Stimulated activated CD4-positive, alpha-beta T cell treated with anti-CD3 and anti-CD28 coated beads, Interleukin-1b, Interleukin-23, amount 100 ng/mL, for 48 hours (primary cell): ENCODE measurements at regions not wholly inside any gene's neighbourhood (a gene's known extent, or its start where the extent isn't known, plus 50 kb on each side); places are given as distances from the start of the nearest gene placed in this dataset.

Experiments
- DNase-seq: peaks from one replicate; pipeline ENCODE4 v3.0.0-alpha.2; 2020

DNA sequence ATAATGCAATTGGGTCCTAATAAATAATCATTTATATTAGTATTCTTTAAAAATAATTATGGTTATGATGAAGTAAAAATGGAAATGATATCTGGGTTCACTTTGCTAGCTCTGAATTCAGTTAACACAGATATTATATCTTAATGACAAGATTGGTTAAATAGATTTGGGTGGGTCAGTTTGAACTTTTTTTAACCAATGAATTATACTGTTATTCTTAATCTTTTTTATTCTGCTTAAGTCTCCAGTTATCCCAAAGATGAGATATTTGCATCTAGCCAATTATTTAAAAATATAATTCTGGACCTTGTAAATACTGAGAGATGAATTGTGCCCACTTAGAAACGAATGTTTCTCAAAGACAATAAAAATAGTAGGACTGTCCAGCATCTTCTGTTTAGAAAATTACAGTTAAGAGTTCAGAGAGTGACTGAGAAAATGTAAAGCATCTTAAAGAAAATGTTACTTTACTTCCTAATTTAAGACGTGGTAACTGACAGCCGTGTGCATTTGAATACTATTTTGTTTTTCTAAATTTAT is 345.2 kb downstream of the USP25 start:
- no peak for DNase-seq

DNA sequence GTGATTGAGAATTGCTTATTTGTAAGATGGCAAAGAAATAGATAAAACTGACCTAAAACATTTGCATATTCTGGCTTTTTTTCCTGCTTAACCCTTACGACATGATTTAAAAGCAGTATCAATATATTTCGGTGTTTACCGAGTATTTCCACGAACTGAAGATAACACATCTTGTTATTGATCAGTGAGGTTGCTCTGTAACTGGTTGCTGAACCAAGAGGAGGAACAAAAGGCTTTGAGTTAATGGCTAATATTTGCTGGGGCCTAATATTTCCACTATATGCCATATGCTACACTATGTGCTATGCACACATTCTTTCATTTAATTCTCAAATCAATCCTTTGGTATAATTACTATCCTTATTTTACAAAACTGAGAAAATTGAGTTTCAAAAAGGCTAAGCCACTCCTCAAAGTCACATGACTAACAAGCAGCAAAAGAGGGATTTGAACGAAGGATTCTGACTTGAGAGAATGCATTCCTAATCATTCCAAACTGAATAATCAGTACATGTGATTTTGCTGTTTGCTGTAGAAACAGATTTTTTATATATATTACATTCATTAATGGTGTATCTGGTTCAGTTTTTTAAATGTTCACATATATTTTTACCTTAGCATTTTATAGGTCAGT is 346.0 kb downstream of the USP25 start:
- no peak for DNase-seq

- no peak for DNase-seq
These were observed 346.7 kb downstream of the USP25 start for GRCh38 chr21:16076465-16076864.

DNA sequence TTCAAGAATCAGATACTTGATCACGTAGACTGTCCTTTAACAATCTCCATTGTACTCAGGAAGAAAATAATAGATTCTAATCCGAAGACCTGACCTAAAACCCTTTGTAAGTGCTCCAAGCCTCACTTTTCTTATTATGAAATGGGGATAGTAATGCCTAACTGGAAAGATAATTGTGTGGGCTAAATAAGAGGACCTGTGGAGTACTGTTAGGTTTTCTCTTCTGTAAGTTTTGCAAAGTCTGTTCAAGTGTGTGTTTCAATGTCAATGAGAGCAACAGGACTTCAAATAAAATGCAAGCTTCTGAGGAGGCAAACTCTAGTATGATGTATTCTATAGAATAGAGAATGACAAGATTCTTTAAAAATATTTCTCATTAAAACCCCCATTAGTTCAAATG is 348.6 kb downstream of the USP25 start:
- DNase-seq = no peak

- no peak for DNase-seq
These were observed 350.0 kb downstream of the USP25 start for GRCh38 chr21:16079830-16080229.

DNA sequence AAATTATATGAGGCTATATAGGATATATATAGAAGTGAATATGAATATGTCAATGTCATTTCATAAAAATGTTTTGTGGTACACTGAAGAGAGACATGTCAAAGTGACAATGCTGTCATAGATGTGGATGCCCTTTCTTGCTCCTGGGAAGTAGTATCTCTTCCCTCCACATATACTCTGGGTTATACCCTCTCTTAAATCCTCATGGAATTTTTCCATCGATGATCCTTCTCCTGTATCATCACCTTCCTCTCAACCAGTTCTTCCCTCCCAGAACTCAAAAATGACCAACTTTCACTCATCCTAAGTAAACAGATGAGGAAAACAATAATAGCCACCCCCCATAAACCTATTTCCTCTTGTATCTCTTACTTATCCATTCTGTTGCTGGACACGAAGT is 351.5 kb downstream of the USP25 start:
- no peak for DNase-seq

GRCh38 chr21:16082038-16082816 is 352.4 kb downstream of the USP25 start:
- DNase-seq = no peak

- DNase-seq = no peak
These were observed 355.1 kb downstream of the USP25 start for GRCh38 chr21:16084776-16085364.

DNA sequence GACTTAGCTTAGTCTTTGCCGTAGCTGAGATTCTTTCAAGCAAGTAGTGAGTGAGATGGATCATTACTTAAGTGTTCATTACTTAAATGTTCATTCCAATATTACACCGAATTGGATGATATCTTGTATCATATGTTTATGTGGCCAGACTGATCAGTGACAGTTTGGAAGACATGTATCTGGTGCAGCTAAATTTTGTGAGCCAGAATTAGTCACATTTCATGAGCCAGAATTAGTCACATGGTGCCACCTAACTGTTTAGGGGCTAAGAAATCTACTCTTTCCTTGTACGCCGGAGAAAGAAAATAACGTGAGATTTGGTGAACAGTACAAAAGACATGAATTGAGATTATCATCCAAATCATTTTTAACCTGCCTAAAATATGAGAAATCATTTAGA is 355.6 kb downstream of the USP25 start:
- no peak for DNase-seq

GRCh38 chr21:16086121-16086520 is 356.3 kb downstream of the USP25 start:
- DNase-seq = no peak

DNA sequence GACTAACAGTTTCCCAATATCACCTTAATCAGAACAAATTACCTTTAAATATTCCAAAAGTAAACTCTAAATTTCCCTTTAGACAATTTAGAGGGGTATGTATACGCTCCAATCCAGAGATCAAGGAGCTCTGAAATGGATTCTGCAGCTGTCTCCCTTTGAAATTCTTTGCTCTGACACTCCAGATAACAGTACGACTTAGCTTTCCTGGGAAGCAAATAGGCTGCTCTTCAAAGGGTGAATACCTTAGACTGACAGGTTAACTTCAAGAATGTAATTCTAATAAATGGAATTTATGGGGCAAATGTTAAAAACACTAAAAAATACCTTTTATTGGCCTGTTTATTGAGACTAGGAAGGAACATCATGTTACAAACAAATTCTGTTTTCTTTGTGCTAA is 357.2 kb downstream of the USP25 start:
- no peak for DNase-seq

DNA sequence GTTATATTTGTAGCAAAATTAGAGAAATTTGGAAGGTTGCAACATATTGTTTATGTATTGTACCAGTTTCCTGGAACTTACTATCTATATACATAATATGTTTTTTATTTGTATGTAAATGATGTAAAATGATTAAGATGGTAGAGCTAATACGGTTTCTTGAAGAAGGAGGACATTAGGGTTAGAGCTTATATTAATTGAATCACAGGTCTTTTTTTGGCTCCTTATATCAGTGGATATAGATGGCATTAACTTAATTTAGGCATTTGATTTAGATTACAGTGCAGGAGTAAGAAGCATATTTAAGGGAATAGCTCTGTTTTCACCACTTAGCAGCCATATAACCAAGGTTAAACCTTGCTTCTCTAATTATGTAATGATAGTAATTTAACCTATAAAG is 357.7 kb downstream of the USP25 start:
- DNase-seq = no peak

GRCh38 chr21:16088056-16088455 is 358.3 kb downstream of the USP25 start:
- no peak for DNase-seq

DNA sequence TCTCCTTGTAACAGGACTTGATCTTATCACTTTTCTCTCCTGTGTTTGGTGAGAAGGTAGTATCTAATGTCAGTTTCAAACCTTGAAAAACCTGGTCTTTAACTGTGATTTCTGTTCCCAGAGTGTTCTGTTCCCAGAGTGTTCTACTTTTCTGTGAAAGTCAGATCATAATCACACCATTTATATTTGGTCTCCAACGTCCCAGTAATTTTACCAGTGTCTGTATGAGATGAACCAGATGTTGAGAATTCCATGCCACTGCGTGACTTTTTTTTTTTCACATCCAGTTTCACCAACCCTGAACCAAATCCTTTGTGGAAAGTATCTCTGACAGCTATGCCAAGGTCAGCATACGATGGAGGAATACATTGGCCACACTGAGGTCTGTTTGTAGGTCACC is 365.2 kb downstream of the USP25 start:
- no peak for DNase-seq

DNA sequence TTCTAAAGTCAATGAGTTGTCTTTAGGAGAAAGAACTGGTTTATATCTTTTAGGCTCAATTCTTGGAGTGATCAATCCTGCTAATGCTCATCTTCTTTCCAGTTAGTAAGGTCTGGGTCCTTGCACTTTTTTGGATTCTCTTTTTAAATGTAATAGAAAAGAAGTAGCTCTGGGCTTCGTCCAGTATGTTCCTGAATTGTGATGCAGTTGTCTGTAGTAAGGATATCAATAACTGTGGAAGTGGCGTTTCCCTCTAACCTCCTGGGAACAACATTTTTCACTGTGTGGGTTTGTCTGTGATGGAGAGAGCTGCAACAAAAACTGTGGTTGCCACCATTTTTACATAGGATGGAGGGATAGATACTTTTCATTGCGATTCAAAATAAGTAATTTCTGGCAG is 367.2 kb downstream of the USP25 start:
- DNase-seq = no peak

GRCh38 chr21:16102113-16102512 is 372.3 kb downstream of the USP25 start:
- DNase-seq = no peak

DNA sequence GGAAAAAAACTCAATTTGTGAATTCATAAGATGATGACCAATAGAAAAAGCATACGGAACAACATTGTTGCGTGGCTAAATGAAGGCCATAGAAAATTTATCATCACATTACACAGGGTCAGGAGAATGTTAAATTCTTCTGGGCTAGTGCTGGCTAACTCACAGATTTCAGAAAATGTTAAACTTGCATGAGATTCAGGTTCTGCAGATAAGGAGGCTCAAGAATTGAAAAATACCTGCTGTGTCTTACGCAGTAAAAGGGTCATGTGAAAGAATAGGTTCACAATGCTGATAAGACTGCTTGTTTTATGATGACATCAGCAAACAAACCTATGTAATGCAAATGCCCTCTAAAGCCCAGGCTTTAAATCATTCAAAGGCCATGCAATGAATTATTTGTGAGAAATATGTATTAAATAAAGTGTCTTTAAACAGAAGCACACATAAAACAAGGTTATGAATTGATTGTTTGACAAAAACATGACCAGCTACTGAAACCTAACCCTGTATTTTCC is 378.8 kb downstream of the USP25 start:
- no peak for DNase-seq

DNA sequence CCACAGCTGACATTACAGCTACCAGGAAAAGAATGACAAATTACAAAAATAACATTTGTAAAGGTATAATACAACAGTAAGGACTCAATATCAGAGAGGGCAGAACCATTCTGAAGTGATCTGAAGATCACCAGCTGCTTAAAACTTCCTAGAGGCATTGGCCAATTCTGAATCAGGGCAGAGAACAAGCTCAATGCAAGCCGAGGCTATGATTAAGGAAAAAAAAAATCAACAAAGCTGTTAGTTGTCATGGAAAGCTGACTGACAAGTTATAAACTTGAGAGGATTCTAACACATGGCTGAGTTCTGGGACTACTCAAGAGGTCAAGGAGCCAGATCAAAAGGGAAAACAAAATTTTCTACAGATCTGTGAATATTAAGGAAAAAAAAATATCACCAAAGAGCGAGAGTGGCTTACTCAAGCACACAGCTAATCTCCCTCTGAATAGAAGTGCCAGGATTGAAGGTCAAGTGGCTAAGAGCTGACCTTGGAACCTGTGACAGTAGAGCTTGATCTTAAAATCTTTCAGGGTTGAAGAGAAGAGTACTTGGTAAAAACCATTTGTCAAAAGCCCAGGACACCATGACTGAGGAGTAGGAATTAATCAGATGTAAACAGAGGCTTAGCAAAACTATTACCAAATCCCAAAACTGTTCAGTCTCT is 383.4 kb downstream of the USP25 start:
- no peak for DNase-seq

GRCh38 chr21:16115461-16115860 is 385.7 kb downstream of the USP25 start:
- no peak for DNase-seq

DNA sequence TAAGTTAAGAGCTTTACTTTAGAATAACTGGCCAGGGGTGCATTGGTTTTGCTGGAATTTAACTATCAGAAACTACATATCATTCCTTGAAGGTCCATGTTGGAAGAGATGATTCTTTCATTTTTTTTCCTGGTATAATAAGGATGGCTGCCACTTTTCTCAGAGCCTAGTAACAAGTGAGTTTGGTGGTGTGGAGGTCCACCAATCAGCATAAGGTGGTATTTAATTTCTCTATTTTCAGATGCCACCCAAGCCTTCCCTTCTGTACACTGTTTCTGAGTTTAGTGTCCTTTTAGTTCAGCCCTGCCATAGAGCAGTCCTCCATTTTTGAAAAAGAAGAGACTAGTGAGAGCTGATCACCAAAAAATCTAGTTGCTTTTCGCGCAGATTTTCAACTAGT is 386.3 kb downstream of the USP25 start:
- DNase-seq = no peak

- no peak for DNase-seq
These were observed 387.0 kb downstream of the USP25 start for GRCh38 chr21:16116798-16117197.

- DNase-seq = no peak
These were observed 387.5 kb downstream of the USP25 start for GRCh38 chr21:16117331-16117730.

GRCh38 chr21:16117851-16118590 is 388.2 kb downstream of the USP25 start:
- no peak for DNase-seq
